OCI-LY1 (cell line): ENCODE measurements at regions not wholly inside any gene's neighbourhood (a gene's known extent, or its start where the extent isn't known, plus 50 kb on each side); places are given as distances from the start of the nearest gene placed in this dataset.

Source experiments
- EZH2 ChIP-seq: fragments of 200-600 bp; sonication (generic), shearing (Covaris generic); IDR thresholded peaks from 2 replicates; pipeline ENCODE4 v1.8.0; 2017; ENCODE audit warnings: borderline replicate concordance, mixed run types, mild to moderate bottlenecking, antibody characterized with exemption, low read length, moderate library complexity, mixed read lengths
- TF ChIP-seq, protein P1 (sequence below): fragments of 200-600 bp; sonication (generic), shearing (Covaris generic); IDR thresholded peaks from 2 replicates; pipeline ENCODE4 v1.5.1; 2017; ENCODE audit warnings: mild to moderate bottlenecking, antibody characterized with exemption, low read length, moderate library complexity, mixed read lengths

GRCh38 chr18:78913830-78914231, 65.8 kb upstream of the SALL3 start:
- TF ChIP-seq, protein P1, sequence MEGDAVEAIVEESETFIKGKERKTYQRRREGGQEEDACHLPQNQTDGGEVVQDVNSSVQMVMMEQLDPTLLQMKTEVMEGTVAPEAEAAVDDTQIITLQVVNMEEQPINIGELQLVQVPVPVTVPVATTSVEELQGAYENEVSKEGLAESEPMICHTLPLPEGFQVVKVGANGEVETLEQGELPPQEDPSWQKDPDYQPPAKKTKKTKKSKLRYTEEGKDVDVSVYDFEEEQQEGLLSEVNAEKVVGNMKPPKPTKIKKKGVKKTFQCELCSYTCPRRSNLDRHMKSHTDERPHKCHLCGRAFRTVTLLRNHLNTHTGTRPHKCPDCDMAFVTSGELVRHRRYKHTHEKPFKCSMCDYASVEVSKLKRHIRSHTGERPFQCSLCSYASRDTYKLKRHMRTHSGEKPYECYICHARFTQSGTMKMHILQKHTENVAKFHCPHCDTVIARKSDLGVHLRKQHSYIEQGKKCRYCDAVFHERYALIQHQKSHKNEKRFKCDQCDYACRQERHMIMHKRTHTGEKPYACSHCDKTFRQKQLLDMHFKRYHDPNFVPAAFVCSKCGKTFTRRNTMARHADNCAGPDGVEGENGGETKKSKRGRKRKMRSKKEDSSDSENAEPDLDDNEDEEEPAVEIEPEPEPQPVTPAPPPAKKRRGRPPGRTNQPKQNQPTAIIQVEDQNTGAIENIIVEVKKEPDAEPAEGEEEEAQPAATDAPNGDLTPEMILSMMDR: no peak
- no peak for TF ChIP-seq EZH2
